Mesenchymal stem cell (in vitro differentiated cells and primary cell): ENCODE measurements at regions not wholly inside any gene's neighbourhood (a gene's known extent, or its start where the extent isn't known, plus 50 kb on each side); places are given as distances from the start of the nearest gene placed in this dataset.

ENCODE experiments used
- DNase-seq: peaks from one replicate; pipeline ENCODE4 v3.0.0-alpha.2; 2013
- H2AFZ ChIP-seq: one replicate; pipeline ENCODE4 v1.6.1; 2013; ENCODE audit warnings: low read depth, mild to moderate bottlenecking, control low read depth, inconsistent platforms, low read length, moderate library complexity
- H2AK5ac ChIP-seq: 2 replicates; pipeline ENCODE4 v1.6.1; 2013; ENCODE audit warnings: low read length, moderate library complexity, mild to moderate bottlenecking, inconsistent platforms; ENCODE audit not compliant: severe bottlenecking
- H2BK120ac ChIP-seq: one replicate; pipeline ENCODE4 v1.6.1; 2013; ENCODE audit warnings: low read depth, mild to moderate bottlenecking, inconsistent platforms, low read length, moderate library complexity
- H2BK12ac ChIP-seq, 2 experiments: one replicate each; pipeline ENCODE4 v1.6.1; 2013; ENCODE audit warnings: inconsistent platforms in 2 of 2, low read length in 2 of 2, mild to moderate bottlenecking in 2 of 2, moderate library complexity in 2 of 2, control low read depth in 1 of 2
- H2BK15ac ChIP-seq: one replicate; pipeline ENCODE4 v1.6.1; 2013; ENCODE audit warnings: mild to moderate bottlenecking, low read depth, inconsistent platforms; ENCODE audit not compliant: poor library complexity, severe bottlenecking
- H2BK5ac ChIP-seq: 2 replicates; pipeline ENCODE4 v1.6.1; 2013; ENCODE audit warnings: low read depth, mild to moderate bottlenecking, low read length, control low read depth, inconsistent platforms; ENCODE audit not compliant: poor library complexity, severe bottlenecking
- H3K14ac ChIP-seq, 2 experiments: one replicate each; pipeline ENCODE4 v1.6.1; 2013; ENCODE audit warnings: inconsistent platforms in 2 of 2, low read length in 2 of 2, control low read depth in 1 of 2, mild to moderate bottlenecking in 1 of 2, moderate library complexity in 1 of 2
- H3K18ac ChIP-seq, 2 experiments: one replicate each; pipeline ENCODE4 v1.6.1; 2013; ENCODE audit warnings: inconsistent platforms in 2 of 2, low read length in 2 of 2, control low read depth in 1 of 2, low read depth in 1 of 2, mild to moderate bottlenecking in 1 of 2
- H3K23ac ChIP-seq, 2 experiments: one replicate each; pipeline ENCODE4 v1.6.1; 2013; ENCODE audit warnings: inconsistent platforms in 2 of 2, low read length in 2 of 2, mild to moderate bottlenecking in 2 of 2, moderate library complexity in 2 of 2, control low read depth in 1 of 2
- H3K27ac ChIP-seq: 2 replicates; pipeline ENCODE4 v1.5.1; 2013; ENCODE audit warnings: mild to moderate bottlenecking, moderate library complexity, low read length, control low read depth, inconsistent platforms; ENCODE audit not compliant: poor library complexity, severe bottlenecking
- H3K27me3 ChIP-seq, 2 experiments: 2 replicates each; pipeline versions ENCODE4 v1.6.1 to v1.7.0; 2013; ENCODE audit warnings: low read length in 2 of 2, mild to moderate bottlenecking in 2 of 2, moderate library complexity in 2 of 2, control low read depth in 1 of 2, inconsistent platforms in 1 of 2; ENCODE audit not compliant: control insufficient read depth in 1 of 2, insufficient read depth in 1 of 2
- H3K36me3 ChIP-seq, 2 experiments: 2 replicates each; pipeline versions ENCODE4 v1.6.1 to v1.7.0; 2013; ENCODE audit warnings: low read length in 2 of 2, control low read depth in 1 of 2, inconsistent platforms in 1 of 2, low read depth in 1 of 2, mild to moderate bottlenecking in 1 of 2; ENCODE audit not compliant: insufficient read depth in 2 of 2, control insufficient read depth in 1 of 2
- H3K4ac ChIP-seq, 2 experiments: one replicate each; pipeline ENCODE4 v1.6.1; 2013; ENCODE audit warnings: inconsistent platforms in 2 of 2, low read length in 2 of 2, mild to moderate bottlenecking in 2 of 2, moderate library complexity in 2 of 2, control low read depth in 1 of 2, low read depth in 1 of 2
- H3K4me1 ChIP-seq: 2 replicates; pipeline ENCODE4 v1.6.1; 2013; ENCODE audit warnings: low read depth, low read length, control low read depth; ENCODE audit not compliant: control insufficient read depth, insufficient read depth
- H3K4me2 ChIP-seq: 2 replicates; pipeline ENCODE4 v1.6.1; 2013; ENCODE audit warnings: low read length, mild to moderate bottlenecking, inconsistent platforms; ENCODE audit not compliant: poor library complexity, severe bottlenecking
- H3K4me3 ChIP-seq, 2 experiments: 2 replicates each; pipeline versions ENCODE4 v1.5.1 to v1.7.0; 2013; ENCODE audit warnings: low read length in 2 of 2, mild to moderate bottlenecking in 2 of 2, control low read depth in 1 of 2, low read depth in 1 of 2; ENCODE audit not compliant: insufficient read depth in 1 of 2
- H3K79me1 ChIP-seq: replicated peaks from 2 replicates; pipeline ENCODE4 v1.6.1; 2013; ENCODE audit warnings: mild to moderate bottlenecking, control low read depth, low read length, inconsistent platforms; ENCODE audit not compliant: poor library complexity, severe bottlenecking
- H3K9ac ChIP-seq: 2 replicates; pipeline ENCODE4 v1.7.0; 2013; ENCODE audit warnings: mild to moderate bottlenecking, low read length, moderate library complexity
- H3K9me3 ChIP-seq: 2 replicates; pipeline ENCODE4 v1.7.0; 2013; ENCODE audit warnings: mild to moderate bottlenecking, low read length; ENCODE audit not compliant: control insufficient read depth
- H4K8ac ChIP-seq: one replicate; pipeline ENCODE4 v1.6.1; 2013; ENCODE audit warnings: inconsistent platforms, mild to moderate bottlenecking, low read length, moderate library complexity
- H4K91ac ChIP-seq: one replicate; pipeline ENCODE4 v1.6.1; 2013; ENCODE audit warnings: mild to moderate bottlenecking, low read length, inconsistent platforms
- WGBS: methylation state at CpG from one replicate; pipeline ENCODE4 v1.1.7; 2013; ENCODE audit warnings: mixed read lengths; 5-methylcytosine and 5-hydroxymethylcytosine counted together

DNA sequence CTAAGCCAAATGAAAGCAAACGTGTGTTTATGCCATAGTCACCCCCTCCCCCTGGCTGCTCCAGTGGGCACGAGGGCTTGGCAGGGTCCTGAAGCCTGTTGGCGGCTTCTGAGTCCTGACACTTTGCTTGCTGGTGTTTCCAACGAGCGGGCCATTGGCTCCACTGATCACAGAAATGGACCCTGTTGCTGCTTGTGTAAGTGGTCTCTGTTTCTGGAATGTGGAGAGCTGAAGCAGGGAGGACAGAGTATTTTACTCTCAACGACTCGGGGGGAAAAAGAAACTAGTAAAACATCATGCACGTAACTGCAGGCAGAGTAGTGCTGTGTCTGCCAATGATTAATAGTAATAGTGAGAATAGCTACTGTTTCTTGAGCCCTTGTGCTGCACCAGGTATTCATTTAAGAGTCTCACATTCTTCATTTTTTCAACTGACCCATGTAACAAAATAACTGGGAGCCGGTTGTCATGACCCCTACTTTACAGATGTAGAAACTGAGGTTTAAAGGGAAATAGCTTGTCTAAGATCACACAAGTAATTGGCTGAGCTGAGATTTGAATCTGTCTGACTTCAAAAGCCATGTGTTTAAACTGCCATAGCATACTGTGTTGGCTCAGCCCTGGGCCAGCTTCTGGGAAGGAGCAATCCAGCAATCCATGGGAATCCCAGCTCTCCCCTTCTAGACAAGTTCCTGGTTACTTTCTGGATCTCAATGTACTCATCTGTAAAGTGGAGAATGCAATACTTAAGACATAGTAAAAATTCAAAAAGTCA lies 526.7 kb downstream of the INSC start:
- H4K8ac ChIP-seq, result no peak overlapping the region
- H3K14ac ChIP-seq, result no peak overlapping the region
- no peak for DNase-seq
- peaks cover 4% of the 10 kb centered on the region for H3K9me3 ChIP-seq
- H2AFZ ChIP-seq, result no peak overlapping the region
- 62% methylated on average over 8 of the region's 9 CpGs for WGBS
- no peak overlapping the region for H2BK15ac ChIP-seq
- H3K27ac ChIP-seq, result no peak overlapping the region
- no peak overlapping the region for H2AK5ac ChIP-seq
- H2BK12ac ChIP-seq, result peak overlapping the region in 1 of 2 experiments; percentile 16
- H3K4me3 ChIP-seq, result no peak overlapping the region
- H3K18ac ChIP-seq, result no peak overlapping the region
- no peak overlapping the region for H3K9ac ChIP-seq
- H3K27me3 ChIP-seq, result peaks cover 13 to 43% of the 10 kb centered on the region in 2 experiments
- H3K4me2 ChIP-seq, result no peak overlapping the region
- H3K79me1 ChIP-seq, result no peaks in the 10 kb centered on the region
- H3K4me1 ChIP-seq, result no peaks in the 10 kb centered on the region
- H3K23ac ChIP-seq, result peak overlapping the region in 1 of 2 experiments; percentile 36
- H3K4ac ChIP-seq, result no peak overlapping the region
- no peaks in the 10 kb centered on the region for H3K36me3 ChIP-seq
- no peak overlapping the region for H2BK120ac ChIP-seq
- no peak overlapping the region for H2BK5ac ChIP-seq
- H4K91ac ChIP-seq, result no peak overlapping the region

DNA sequence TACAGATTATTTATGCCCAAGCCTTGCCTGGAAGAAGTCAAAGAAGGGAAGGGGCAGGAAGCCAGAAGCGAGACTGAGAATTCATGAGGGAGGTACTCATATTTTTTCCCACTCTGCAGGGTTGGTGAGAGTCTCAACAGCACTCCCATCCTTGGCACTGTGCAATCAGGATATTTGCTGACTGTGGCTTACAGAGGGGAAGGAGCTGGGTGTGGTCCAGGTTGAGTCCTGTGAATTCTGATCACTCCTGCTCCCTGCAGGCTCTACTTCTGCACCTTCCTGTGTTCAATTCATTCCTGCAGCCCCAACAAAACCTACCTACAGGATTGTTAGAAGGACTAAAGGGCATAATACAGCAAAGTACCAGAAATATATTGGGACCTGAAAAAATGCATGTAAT lies 530.5 kb downstream of the INSC start:
- H2AK5ac ChIP-seq, result no peak overlapping the region
- peaks cover 17 to 33% of the 10 kb centered on the region in 2 experiments for H3K27me3 ChIP-seq
- H3K4me1 ChIP-seq, result peaks cover 2% of the 10 kb centered on the region
- no peak overlapping the region for H3K9ac ChIP-seq
- no peak overlapping the region for H2BK15ac ChIP-seq
- peak overlapping the region in 1 of 2 experiments; percentile 28 for H3K18ac ChIP-seq
- H3K4me3 ChIP-seq, result no peak overlapping the region
- no peak overlapping the region for H3K23ac ChIP-seq
- H4K91ac ChIP-seq, result no peak overlapping the region
- H4K8ac ChIP-seq, result peak overlapping the region; percentile 40
- no peak overlapping the region for H2BK120ac ChIP-seq
- no peak for DNase-seq
- H2AFZ ChIP-seq, result no peak overlapping the region
- no peaks in the 10 kb centered on the region for H3K36me3 ChIP-seq
- no peak overlapping the region for H3K14ac ChIP-seq
- peak overlapping the region in 1 of 2 experiments; percentile 24 for H2BK12ac ChIP-seq
- H3K27ac ChIP-seq, result no peak overlapping the region
- no peaks in the 10 kb centered on the region for H3K79me1 ChIP-seq
- no peaks in the 10 kb centered on the region for H3K9me3 ChIP-seq
- WGBS, result 65% methylated on average over 1 of the region's 1 CpG
- H2BK5ac ChIP-seq, result no peak overlapping the region
- H3K4me2 ChIP-seq, result no peak overlapping the region
- H3K4ac ChIP-seq, result no peak overlapping the region

DNA sequence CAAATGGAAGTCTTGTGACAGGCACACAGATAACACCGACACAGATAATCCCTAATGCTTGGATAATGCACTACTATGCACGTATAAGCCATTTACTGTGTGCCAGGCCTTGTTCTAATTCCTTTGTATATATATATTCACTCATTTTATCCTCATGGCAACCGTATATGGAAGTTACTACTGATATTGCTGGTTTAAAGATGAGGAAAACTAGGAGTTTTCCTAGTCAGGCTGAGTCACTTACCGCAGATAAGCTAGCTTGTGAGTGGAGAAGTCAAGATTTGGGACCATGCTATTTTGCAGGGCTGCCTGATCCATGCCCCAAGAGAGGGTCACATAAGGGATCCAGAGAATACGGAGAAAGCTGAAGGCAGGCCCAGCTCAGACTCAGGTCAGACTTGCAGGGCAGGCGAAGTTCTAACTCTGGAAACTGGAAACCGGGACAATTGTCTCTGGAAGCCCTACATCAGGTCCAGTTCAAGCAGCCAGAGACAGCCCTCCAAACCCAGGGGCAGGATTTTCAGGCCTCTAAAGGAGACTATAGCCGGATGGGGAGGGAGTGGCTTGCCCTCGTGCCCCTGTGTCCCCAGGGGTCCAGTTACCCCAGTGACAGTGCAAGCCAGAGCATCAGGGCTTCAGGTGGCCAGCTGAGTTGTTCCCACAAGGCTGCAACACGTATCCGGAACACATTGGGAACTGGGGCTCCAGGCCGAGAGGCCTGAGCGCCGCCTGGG lies 534.8 kb downstream of the INSC start:
- peak overlapping the region; percentile 92 for H4K91ac ChIP-seq
- no peak overlapping the region for H3K4me3 ChIP-seq
- peak overlapping the region; percentile 35 to 73 for H3K4ac ChIP-seq
- peaks cover 7% of the 10 kb centered on the region for H3K4me1 ChIP-seq
- no peak overlapping the region for H3K23ac ChIP-seq
- H2BK5ac ChIP-seq, result no peak overlapping the region
- no peak overlapping the region for H3K27ac ChIP-seq
- no peaks in the 10 kb centered on the region for H3K9me3 ChIP-seq
- peak overlapping the region; percentile 85 for H2BK120ac ChIP-seq
- peak; percentile 73 for DNase-seq
- H2AK5ac ChIP-seq, result no peak overlapping the region
- H3K9ac ChIP-seq, result peak overlapping the region; percentile 42
- H3K4me2 ChIP-seq, result no peak overlapping the region
- H3K79me1 ChIP-seq, result no peaks in the 10 kb centered on the region
- no peak overlapping the region for H3K14ac ChIP-seq
- peak overlapping the region; percentile 58 to 96 for H3K18ac ChIP-seq
- peaks cover 24 to 38% of the 10 kb centered on the region in 2 experiments for H3K27me3 ChIP-seq
- H3K36me3 ChIP-seq, result no peaks in the 10 kb centered on the region
- 45% methylated on average over 14 of the region's 14 CpGs for WGBS
- peak overlapping the region; percentile 98 for H4K8ac ChIP-seq
- H2BK15ac ChIP-seq, result peak overlapping the region; percentile 88
- H2BK12ac ChIP-seq, result peak overlapping the region; percentile 80 to 99
- peak overlapping the region; percentile 30 for H2AFZ ChIP-seq
